Fibroblast of lung (primary cell): ENCODE measurements at regions not wholly inside any gene's neighbourhood (a gene's known extent, or its start where the extent isn't known, plus 50 kb on each side); places are given as distances from the start of the nearest gene placed in this dataset.

Experiments
- CTCF ChIP-seq, 2 donors: IDR thresholded peaks in 1 of 2; conservative IDR thresholded peaks in 1 of 2; 1 replicate in 1 of 2; 2 replicates in 1 of 2; pipeline ENCODE4 v1.5.1; 2011 to 2012; ENCODE audit warnings: low read length in 2 of 2, control low read depth in 1 of 2, inconsistent platforms in 1 of 2, low read depth in 1 of 2, mild to moderate bottlenecking in 1 of 2
- EZH2 ChIP-seq: IDR thresholded peaks from 2 replicates; pipeline ENCODE4 v1.5.1; 2012; ENCODE audit warnings: low read length, control low read depth, mild to moderate bottlenecking; ENCODE audit errors: missing control alignments

DNA sequence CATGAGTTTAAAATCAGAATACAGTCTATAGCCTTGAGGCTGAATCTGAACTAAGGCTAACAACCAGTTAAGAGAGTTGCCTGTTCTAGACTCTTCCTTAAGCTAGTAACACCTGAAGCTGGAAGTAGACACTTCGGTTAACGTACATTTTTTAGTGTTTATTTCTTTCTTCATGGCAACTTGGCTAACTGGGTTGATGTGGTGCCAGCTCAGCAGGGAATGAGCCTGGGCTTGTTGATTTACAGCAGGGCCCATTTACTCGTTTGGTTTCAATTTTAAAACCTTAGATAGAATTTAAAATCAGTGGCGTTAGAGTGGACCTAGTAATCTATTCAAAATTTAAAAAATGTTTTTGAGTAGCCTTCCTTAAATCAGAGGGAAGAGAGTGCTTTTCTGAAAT, 137.6 kb upstream of the ESX1 start:
- TF ChIP-seq CTCF (conservative IDR thresholded peaks at IDR 0.05 in 1 of 2, IDR thresholded peaks at IDR 0.05 in 1 of 2; ENCODE audit: low read depth in 1 of 2, low read length in 2 of 2) (no peak), EZH2 (no peak)
